ENCODE measurements at regions not wholly inside any gene's neighbourhood (a gene's known extent, or its start where the extent isn't known, plus 50 kb on each side); places are given as distances from the start of the nearest gene placed in this dataset.
"Not testable (repeated sequence)": the region's sequence is repeated elsewhere in the genome, so short reads cannot be mapped to it uniquely, and the experiment has no call there.

- no peak for DNase-seq
Observed at GRCh38 chr11:123378096-123378495, 52.0 kb upstream of the GRAMD1B start.

DNA sequence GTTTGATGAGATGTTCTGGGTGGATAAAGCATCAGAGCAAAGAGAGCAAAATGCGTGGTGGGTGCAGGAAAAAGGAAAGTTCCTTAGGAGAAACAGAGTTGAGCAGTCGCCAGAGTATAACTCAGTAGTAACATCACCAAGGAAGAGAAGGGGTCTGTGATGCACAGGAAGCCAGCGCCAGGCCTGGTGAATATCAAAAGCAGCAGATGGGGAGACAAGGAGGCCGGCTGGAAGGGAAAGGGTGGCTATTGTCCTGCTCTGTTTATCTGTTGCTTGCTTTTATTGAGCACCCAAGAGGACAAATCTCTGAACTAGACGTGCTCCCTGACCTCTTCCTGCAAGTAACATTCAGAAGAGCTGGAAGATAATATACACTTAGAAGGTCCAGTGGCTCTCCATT, 52.7 kb upstream of the GRAMD1B start:
- DNase-seq, result no peak

DNA sequence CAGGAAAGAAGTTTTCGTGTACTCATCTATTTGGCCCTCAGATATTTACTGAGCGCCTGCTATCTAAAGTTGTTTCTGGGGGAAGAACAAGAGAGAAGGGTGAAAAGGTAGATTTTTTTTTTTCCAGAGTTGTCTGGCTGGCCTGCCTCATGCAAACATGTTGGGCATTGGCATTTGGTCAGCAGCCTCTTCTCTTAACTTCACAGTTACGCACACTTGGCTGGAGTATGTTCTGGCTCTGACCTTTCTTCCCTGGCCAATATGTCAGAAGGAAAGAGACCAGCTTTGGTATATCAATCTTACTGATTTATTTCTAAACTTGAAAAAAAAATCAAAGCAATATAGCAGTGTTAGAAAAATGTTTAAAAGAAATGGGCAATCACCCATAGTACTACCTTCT, 54.2 kb upstream of the GRAMD1B start:
- no peak for DNase-seq

GRCh38 chr11:123374622-123374968, 55.5 kb upstream of the GRAMD1B start:
- DNase-seq, result peak; percentile 74

GRCh38 chr11:123373754-123374621, 56.1 kb upstream of the GRAMD1B start:
- peak; percentile 51 for DNase-seq

- DNase-seq, result no peak
Observed at GRCh38 chr11:123371506-123372297, 58.4 kb upstream of the GRAMD1B start.

DNA sequence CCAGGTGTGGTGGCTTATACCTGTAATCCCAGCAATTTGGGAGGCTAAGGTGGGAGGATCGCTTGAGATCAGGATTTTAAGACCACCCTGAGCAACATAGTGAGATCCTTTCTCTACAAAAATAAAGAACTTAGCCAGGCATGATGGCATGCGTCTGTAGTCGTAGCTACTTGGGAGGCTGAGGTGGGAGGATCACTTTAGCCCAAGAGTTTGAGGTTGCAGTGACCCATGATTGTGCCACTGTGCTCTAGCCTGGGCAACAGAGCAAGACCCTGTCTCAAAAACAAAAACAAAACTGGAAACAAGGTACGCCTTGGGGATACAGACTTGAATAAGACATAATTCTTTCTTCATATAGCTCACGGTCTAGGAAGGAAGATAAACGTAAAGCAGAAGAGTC, 63.1 kb upstream of the GRAMD1B start:
- no peak for DNase-seq

- no peak for DNase-seq
Observed at GRCh38 chr11:123365955-123366354, 64.1 kb upstream of the GRAMD1B start.

DNA sequence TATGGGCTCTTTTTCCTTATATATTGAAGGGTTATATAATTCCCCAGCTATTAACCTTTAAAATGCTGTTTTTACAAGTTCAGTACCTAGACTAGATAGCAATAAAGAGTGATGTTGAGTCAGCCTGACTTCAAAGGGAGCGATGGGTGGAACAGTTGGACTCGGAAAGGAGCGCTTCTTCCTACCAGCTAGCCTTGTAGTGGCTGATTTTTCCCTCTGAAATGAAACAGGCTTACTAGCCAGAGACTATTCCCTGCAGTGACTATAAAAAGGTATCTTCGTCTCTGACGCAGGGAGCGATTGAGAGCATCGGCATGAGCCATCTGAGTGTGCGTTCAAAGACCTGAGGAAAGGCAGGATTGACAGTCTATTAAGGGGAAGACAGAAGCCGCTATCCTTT, 66.0 kb upstream of the GRAMD1B start:
- no peak for DNase-seq

DNA sequence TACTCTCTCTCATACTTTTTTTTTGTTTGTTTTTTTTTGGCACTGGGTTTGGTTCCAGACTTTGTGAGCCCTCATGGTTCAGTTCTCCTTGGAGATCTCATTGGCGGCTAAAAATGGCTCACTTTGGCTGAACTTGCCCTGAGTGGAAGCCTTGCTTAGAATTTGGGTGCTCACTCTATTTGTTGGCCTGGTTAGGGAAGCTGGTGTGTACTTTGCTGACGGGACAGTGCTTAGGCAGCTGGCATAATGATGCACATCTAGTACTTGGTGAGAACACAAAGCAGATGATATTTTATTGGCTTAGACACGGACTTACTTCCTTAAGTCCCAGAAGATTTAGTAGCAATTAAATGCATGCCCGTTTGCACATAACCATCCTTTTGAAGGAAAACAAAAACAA, 66.5 kb upstream of the GRAMD1B start:
- no peak for DNase-seq

DNA sequence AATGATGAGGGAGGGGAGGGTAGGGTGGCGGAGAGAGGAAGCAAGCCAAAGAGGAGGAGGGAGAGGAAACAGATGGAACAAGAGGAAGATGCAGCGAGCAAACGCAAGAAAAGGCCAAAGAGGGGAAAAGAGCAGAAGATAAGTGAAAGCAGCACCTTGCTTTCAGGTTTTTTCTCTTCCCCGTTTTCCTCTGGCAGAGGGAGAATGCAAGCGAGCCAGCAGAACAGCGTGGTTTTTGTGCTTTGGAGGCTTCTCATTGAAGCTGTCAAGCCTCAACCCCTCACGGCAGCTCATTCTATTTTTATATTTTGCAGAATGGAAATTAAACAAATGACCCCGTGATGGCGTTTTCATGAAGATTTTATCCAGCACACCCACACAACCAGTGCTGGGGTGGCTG, 67.1 kb upstream of the GRAMD1B start:
- DNase-seq, result no peak

DNA sequence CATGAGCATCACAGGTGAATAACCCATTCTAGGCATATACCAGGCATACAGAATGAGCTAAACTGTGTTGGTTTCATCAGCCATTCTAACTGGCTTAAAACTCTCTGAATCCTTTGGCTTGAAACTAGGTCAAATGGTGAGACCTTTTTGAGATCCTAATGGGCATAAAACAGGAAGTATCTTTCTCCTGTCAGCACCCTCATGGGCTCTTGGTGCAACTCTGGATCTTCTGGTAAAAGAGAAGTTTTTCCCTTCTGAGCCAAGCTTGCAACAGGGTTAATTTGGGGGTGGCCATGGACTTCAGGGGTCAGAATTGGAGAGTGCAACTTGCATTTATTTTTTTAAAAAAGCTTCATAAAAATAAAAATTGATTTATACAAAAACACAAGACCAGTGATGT, 67.9 kb upstream of the GRAMD1B start:
- no peak for DNase-seq

DNA sequence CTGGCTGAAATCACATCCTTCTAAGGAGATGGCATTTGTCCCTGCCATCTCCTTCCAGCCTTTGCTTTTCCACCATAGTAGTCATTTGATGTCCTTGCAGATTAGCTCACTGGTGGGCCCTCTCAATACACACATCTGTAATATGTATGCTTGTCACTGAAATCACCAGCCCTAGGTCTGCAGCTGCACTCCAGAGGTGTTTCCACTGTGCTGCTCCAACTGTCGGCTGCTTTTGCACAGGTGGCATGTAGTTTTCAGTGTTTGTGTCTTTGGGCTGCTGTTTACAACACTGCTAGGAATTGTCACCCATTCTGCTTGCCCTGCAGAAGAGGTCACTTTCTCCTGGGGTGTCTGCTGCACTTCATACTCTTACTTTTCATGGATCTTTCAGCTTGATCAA, 69.0 kb upstream of the GRAMD1B start:
- no peak for DNase-seq

DNA sequence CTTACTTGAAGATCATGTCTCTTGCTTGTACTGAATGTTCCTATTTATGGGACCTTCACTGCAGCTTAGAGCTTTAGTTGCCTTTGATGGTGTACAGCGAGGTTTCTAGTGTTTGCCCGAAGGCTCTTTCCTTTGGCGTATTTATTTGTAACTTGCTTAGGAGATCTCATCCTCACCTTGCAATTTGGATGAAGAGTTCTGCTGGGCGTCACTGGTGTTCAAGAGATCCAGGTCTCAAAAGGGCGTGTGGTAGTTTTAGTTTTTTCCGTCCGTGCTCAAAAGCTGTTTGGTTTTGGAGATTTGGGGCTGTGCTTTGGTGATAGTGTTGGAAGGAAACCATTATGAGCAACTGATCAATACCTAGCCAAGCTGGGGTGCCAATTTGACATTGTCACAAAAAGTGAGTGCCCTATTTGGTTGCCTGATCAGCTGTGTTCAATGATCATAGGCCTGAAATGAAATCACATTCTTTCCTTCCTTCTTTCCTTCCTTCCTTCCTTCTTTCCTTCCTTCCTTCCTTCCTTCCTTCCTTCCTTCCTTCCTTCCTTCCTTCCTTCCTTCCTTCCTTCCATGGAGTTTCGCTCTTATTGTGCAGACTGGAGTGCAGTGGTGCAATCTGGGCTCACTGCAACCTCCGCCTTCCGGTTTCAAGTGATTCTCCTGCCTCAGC, 69.7 kb upstream of the GRAMD1B start:
- DNase-seq, result no peak

DNA sequence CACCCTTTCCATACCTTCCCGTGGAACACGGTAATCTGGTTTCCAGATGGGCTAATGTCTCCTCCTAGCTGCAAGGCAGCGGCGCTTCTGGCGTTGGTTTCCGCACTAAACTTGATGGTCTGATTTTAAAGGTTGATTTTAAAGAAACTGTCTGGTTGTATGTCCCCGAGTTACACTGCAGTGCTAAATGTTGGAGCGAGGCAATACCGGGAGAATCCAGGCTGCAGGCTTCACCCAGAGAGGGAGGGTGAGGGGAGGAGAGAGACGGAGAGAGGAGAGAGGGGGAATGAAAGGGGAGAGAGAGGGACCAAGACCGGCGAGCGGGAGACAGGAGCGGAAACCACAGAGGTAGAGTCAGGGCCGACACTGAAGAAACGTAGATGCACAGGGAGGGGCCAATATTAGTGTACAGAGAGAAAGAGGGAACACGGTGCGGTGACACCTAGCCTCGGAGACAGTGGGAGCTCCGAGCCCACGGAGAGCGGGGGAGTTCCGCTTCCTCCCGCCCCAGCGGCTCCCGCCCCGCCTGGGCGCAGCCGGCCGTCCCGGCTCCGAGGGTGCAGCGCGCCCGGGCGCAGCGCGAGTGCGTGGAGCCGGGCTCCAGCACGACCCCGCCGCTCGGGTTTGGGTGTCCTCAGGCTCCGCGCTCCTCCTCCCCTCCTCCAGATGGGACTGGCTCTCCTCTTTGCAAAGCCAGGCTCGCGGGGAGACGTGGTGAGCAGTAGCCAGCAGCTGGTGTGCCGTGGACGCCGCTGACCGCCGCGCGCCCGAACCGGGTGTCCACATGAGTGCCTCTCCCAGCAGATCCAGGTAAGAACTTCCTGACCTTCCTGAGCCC, 71.9 kb upstream of the GRAMD1B start:
- DNase-seq, result peak; percentile 14

DNA sequence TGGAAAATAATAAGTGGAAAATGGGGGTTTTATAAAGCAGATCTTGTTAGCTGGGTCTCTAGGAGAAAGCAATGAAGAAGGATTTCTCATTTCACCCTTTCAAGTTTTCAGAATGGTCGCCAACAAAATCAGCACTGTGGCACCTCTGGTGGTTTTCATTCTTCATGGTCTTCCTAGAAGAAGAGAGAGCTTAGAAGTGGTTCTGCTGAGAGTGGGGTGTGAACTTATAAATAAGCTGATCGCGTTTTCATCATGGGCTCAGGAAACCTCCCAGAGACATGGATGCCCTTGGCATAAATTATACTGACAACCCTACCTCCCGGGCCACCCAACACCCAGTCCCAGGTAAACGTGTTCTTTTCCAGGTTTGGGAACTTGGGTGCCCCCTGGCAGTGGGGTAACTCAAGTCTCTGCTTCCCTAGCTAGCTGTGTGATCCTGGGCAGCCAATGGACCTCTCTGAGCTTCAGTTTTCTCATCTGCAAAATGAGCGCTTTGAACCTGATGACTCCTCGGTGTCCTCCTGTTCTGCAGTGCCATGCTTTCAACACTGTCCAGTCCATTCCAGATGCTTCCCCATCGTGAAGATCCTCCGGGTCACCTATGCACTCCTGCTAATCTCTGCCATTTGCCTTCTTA, 72.6 kb upstream of the GRAMD1B start:
- DNase-seq, result no peak

DNA sequence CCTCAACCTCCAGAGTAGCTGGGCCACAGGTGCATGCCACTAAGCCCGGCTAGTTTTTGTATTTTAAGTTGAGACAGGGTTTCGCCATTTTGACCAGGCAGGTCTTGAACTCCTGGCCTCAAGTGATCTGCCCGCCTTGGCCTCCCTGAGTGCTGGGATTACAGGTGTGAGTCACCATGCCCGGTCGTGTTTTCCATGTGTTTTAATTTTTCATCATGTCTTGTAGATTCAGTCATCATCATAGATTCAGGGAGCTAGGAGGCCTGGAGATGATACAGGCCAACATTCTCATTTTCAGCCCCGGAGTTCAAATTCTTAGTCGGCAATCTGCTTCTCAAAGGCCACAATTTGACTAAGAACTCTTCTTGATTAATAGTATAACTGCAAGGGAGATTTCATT, 73.5 kb upstream of the GRAMD1B start:
- DNase-seq, result no peak

DNA sequence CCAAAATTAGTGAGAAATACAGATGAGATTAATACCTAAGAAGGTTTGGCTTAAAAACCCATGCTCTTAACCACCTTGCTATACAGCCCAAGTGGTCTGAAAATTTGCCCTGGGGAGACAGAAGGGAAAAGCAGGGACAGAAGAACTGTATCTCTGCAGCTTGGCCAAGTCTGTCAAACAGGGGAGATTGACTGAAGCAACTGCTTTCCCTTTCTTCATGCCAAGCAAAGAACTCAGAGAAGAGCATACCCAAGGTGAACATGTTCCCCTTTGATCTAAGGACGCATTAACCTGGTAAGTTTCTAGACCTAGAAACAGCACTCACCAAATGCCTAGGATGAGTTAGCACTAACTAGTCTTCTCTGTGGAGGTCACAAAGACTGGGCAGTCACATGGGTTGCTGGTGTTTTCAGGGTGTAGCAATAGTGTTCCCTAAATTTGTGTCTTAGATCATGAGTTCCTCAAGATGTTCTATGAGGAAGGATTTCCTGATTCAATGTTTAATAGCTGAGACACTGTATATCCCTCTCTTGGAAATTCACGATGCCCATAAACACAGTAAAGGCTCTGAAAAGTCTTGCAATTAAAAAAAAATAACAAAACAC, 75.6 kb upstream of the GRAMD1B start:
- no peak for DNase-seq

DNA sequence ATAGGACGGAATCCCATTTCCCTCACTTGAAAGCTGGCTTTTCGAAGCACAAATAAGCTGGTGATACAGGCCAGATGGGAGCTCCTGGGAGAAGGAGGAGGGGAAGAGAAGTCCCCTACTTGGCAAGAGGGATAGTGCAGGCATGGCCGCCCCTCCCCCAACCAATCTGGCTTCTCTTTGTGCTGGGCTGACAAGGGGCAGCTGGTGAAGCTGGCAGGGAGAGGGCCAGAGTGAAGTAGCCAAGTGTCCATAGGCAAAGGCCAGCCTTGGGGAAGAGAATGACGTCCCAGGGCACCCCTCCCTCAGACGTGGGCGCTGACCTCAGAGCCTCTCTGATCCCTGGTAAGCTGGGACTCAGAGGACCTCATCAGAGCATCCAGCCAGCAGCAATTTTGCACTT, 78.7 kb upstream of the GRAMD1B start:
- DNase-seq, result peak; percentile 98

GRCh38 chr11:123349382-123349781, 80.7 kb upstream of the GRAMD1B start:
- no peak for DNase-seq

GRCh38 chr11:123344790-123345357, 85.2 kb upstream of the GRAMD1B start:
- peak; percentile 11 for DNase-seq

GRCh38 chr11:123344188-123344587, 85.9 kb upstream of the GRAMD1B start:
- DNase-seq, result not testable (repeated sequence)
